Activated naive CD4-positive, alpha-beta T cell treated with Interleukin-2 at 50 U/mL for 16 hours (primary cell): ENCODE measurements at regions not wholly inside any gene's neighbourhood (a gene's known extent, or its start where the extent isn't known, plus 50 kb on each side); places are given as distances from the start of the nearest gene placed in this dataset.
A peak's percentile ranks its signal among the peaks of the same experiment; 100 is the strongest.
"Not testable (repeated sequence)": the region's sequence is repeated elsewhere in the genome, so short reads cannot be mapped to it uniquely, and the experiment has no call there.

Experiments used
- DNase-seq: peaks from one replicate; pipeline ENCODE4 v3.0.0-alpha.2; 2020

- no peak for DNase-seq
These were observed 87.8 kb upstream of the GOT2 start for GRCh38 chr16:58821886-58822285.

DNA sequence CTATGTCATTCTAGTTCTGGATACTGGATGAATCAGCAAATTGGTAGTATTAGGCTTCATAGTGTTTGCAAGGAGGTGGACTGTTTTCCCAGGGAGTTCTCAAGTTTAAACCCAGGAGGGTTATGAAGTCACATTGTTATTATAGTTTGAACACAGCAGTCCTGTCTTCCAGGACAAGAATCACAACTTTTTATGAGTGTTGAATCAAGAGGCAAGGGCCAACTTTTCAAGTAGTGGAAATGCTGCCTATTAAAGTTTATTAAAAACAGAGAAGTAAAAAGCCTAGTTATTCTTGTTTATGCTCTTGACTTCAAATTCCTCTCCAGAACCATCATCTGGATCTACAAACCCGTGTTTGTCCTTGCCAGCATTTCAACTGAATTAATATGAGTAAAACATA, 86.3 kb upstream of the GOT2 start:
- no peak for DNase-seq

GRCh38 chr16:58815181-58815888, 81.2 kb upstream of the GOT2 start:
- no peak for DNase-seq

- peak; percentile 26 for DNase-seq
These were observed 80.3 kb upstream of the GOT2 start for GRCh38 chr16:58814348-58814801.

DNA sequence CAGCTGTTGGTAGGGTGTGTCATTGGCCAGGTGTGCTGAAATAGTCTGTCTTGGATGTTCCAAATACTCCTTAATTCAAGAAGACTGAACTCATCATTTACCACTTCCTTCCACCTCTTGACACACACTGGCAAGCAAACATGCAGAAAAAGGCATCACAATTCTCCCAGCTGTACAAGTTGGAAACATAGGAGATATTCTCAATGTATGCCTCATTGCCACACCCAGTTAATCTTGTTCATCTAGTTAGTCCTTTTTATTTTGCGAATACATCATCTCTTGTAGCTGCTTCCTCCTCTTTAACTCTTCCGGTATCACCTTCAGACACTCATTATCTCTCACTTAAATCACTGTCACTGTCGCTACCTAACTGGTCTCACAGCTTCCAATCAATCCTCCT, 75.1 kb upstream of the GOT2 start:
- DNase-seq, result no peak

DNA sequence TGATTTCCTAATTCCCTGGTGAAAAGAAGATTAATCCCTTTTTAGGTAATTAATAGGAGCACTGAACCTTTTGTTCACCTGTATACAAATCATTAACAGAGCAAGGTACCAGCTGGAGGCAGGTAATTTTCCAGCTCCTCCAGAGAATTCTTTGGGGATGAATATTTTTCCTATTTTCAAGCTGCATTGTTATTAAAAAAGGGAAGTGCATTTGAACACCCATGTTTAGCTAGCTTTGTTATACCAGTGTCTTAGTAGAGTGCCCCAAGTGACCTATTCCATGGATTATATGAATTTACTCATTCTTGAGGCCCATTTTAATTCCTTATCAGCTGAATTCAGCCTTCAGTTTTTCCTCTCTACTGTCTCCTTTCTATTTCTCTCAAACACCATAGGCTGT, 73.2 kb upstream of the GOT2 start:
- DNase-seq, result no peak

DNA sequence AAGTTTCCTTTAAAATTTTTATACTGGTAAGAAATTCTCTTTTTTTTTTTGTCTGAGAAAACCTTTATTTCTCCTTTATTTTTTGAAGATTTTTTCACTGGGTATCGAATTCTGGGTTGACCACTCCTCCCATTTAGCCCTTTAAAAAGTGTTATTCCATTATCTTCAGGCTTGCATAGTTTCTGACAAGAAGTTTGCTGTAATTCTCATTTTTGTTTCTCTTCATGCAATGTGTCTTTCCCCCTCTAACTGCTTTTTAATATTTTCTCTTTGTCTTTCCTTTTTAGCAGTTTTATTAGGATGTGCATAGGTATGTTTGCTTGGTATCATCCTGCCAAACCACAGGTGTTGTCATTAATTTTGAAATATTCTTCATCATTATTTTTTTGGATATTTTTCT, 67.7 kb upstream of the GOT2 start:
- no peak for DNase-seq

GRCh38 chr16:58797137-58797801, 63.2 kb upstream of the GOT2 start:
- no peak for DNase-seq

- no peak for DNase-seq
These were observed 59.2 kb upstream of the GOT2 start for GRCh38 chr16:58793366-58793765.

- no peak for DNase-seq
These were observed 58.1 kb upstream of the GOT2 start for GRCh38 chr16:58792188-58792587.

DNA sequence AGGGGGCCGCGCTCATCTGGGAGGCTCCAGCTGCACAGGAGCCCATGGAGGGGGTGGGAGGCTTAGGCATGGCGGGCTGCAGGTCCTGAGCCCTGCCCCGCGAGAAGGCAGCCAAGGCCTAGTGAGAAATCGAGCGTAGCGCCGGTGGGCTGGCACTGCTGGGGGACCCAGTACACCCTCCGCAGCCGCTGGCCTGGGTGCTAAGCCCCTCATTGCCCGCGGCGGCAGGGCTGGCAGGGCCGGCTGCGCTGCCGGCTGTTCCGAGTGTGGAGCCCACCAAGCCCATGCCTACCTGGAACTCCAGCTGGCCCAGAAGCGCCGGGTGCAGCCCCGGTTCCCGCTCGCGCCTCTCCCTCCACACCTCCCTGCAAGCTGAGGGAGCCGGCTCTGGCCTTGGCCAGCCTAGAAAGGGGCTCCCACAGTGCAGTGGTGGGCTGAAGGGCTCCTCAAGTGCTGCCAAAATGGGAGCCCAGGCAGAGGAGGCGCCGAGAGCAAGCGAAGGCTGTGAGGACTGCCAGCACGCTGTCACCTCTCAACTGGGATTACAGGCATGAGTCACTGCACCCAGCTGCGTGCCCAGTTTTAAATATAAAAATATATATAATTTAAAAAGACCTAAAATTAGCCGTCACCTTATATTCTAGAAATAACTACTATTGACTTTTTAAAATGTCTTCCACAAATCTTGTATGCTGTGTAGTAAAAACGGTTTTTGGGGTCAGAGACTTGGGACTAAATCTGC, 56.9 kb upstream of the GOT2 start:
- DNase-seq, result not testable (repeated sequence)

GRCh38 chr16:58789351-58789750, 55.2 kb upstream of the GOT2 start:
- DNase-seq, result no peak
